Ishikawa (cell line): ENCODE measurements at regions not wholly inside any gene's neighbourhood (a gene's known extent, or its start where the extent isn't known, plus 50 kb on each side); places are given as distances from the start of the nearest gene placed in this dataset.

ENCODE experiments used
- CEBPB ChIP-seq: IDR thresholded peaks from 2 replicates; pipeline ENCODE4 v1.6.1; 2012
- CREB1 ChIP-seq: IDR thresholded peaks from 2 replicates; pipeline ENCODE4 v1.6.1; 2012; ENCODE audit warnings: low read depth
- EGR1 ChIP-seq: IDR thresholded peaks from 2 replicates; pipeline ENCODE4 v1.6.1; 2012
- EP300 ChIP-seq: IDR thresholded peaks from 2 replicates; pipeline ENCODE4 v1.6.1; 2012; ENCODE audit warnings: borderline replicate concordance
- FOXM1 ChIP-seq: IDR thresholded peaks from 2 replicates; pipeline ENCODE4 v1.6.1; 2012; ENCODE audit warnings: low read depth, borderline replicate concordance
- MAX ChIP-seq: IDR thresholded peaks from 2 replicates; pipeline ENCODE4 v1.6.1; 2012
- NFIC ChIP-seq: IDR thresholded peaks from 2 replicates; pipeline ENCODE4 v1.6.1; 2012
- RAD21 ChIP-seq: IDR thresholded peaks from 2 replicates; pipeline ENCODE4 v1.6.1; 2012; ENCODE audit warnings: low read depth
- REST ChIP-seq: IDR thresholded peaks from 2 replicates; pipeline ENCODE4 v1.6.1; 2012; ENCODE audit warnings: low read depth, mild to moderate bottlenecking
- TAF1 ChIP-seq: IDR thresholded peaks from 2 replicates; pipeline ENCODE4 v1.6.1; 2012; ENCODE audit warnings: low read depth, mild to moderate bottlenecking
- TCF12 ChIP-seq: IDR thresholded peaks from 2 replicates; pipeline ENCODE4 v1.6.1; 2012; ENCODE audit warnings: low read depth
- TEAD4 ChIP-seq: IDR thresholded peaks from 2 replicates; pipeline ENCODE4 v1.6.1; 2012
- USF1 ChIP-seq: IDR thresholded peaks from 2 replicates; pipeline ENCODE4 v1.6.1; 2012
- YY1 ChIP-seq: IDR thresholded peaks from 2 replicates; pipeline ENCODE4 v1.6.1; 2012; ENCODE audit warnings: low read depth
- ZBTB7A ChIP-seq: IDR thresholded peaks from 2 replicates; pipeline ENCODE4 v1.6.1; 2012; ENCODE audit warnings: low read depth

- TF ChIP-seq CREB1 (no peak), MAX (no peak), FOXM1 (no peak), EGR1 (no peak)
Observed at GRCh38 chr11:112632866-112633505, 328.2 kb upstream of the NCAM1 start.

DNA sequence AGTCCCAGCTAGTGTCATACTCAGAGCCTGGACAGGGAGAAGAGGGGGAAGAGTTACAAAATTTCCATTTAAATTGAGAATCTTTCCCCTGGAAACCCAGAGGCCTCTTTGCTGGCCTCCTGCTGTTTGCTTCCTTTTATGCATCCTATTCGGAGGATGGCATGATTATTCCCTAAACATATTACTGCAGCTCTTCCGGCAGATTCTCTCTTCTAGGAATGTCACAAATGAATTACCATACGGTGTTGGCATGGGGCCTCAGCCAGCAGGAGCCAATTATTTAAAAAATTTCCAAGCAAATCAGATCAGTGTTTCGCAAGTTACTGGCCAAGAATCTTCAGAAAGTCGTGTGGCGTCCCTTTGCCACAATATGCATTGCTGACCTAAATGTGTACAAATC lies 326.7 kb upstream of the NCAM1 start:
- TF ChIP-seq USF1 (no peak), CEBPB (no peak), ZBTB7A (no peak), YY1 (no peak), TEAD4 (no peak), TAF1 (no peak), CREB1 (no peak), FOXM1 (no peak), MAX (no peak), EGR1 (no peak), EP300 (no peak), TCF12 (no peak), RAD21 (no peak), NFIC (no peak), REST (no peak)

DNA sequence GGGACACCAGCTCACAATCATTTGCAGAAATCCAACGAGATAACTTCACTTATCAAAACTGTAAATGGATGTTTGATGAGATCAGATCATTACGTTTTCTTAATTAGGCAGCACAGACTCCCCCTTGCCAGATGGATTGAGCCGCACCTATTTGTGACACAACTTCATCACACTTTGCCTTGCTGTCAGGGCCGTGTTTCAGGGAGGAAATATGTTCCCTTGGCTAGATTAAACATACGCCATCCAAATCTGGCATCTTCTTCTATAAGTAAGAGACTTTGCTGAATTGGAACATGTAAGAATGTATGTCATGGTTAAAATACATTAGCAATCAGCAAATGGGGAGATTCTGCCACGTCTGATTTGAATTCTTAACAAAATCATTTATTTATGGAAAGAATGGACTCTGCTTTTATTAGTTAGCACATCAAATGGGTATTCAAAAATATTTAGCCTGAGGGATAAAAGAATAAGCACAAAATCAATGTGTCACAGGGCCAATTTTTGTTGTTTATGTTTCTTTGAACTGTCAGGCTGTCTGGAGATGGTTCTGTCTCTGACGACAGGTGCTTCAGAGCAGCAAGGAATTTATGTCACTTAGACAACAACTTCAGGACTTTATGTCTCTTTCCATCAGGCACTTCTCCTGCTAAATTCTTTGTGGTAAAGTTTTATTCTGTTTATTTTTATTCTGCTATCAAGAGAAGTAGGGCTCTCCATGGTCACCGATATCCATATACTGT lies 326.1 kb upstream of the NCAM1 start:
- TF ChIP-seq EP300: no peak
- no peak for TF ChIP-seq ZBTB7A
- no peak for TF ChIP-seq CREB1
- TF ChIP-seq USF1: no peak
- no peak for TF ChIP-seq TCF12
- TF ChIP-seq MAX: no peak
- no peak for TF ChIP-seq YY1
- no peak for TF ChIP-seq TEAD4
- TF ChIP-seq REST: no peak
- TF ChIP-seq CEBPB: no peak

DNA sequence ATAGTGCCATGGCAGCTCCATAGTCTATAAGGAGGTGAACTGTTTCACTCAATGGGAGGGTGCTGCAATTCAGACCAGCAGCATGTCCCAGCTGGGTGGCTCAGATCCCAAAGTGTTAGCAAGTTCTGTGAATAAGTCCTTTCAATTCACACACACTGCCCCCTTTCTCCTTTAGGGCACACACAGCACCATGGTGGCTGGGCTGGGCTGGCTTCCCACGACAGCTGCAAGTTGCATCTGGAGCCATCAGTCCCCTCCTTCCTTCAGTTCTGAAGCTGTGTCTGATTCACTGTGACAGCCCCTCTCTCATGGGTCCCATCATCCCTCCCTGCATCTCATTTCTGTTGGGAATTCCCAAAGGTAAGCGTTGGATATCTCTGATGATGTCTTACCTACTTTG lies 324.1 kb upstream of the NCAM1 start:
- TF ChIP-seq MAX (no peak), ZBTB7A (no peak), YY1 (no peak), NFIC (no peak), RAD21 (no peak), FOXM1 (no peak), REST (no peak), TEAD4 (no peak), TCF12 (no peak), EGR1 (no peak), TAF1 (no peak), CEBPB (no peak), CREB1 (no peak)
